AG04449 (cell line): ENCODE measurements at regions not wholly inside any gene's neighbourhood (a gene's known extent, or its start where the extent isn't known, plus 50 kb on each side); places are given as distances from the start of the nearest gene placed in this dataset.

Source experiments
- CTCF ChIA-PET: fragments of 350-600 bp; formaldehyde crosslinking; extraction: SDS; loops from one replicate; lab custom pipeline; 2021; ENCODE audit warnings: antibody characterized with exemption; lab: Yijun Ruan, JAX
- POLR2A ChIA-PET: fragments of 400-600, 350-600 bp; formaldehyde crosslinking; extraction: SDS; loops from one replicate; lab custom pipeline; 2020; ENCODE audit warnings: antibody characterized with exemption, inconsistent platforms; lab: Yijun Ruan, JAX
- DNase-seq: peaks from one replicate; pipeline ENCODE4 v3.0.0-alpha.2; 2010; ENCODE audit warnings: low read depth, low spot score
- H3K4me3 ChIP-seq: 2 replicates; pipeline ENCODE4 v1.5.1; 2011; ENCODE audit warnings: low read depth, mild to moderate bottlenecking, control low read depth, low read length
- CTCF ChIP-seq: IDR thresholded peaks from one replicate; pipeline ENCODE4 v1.5.1; 2011; ENCODE audit warnings: mild to moderate bottlenecking, moderate library complexity, low read length, control low read depth, inconsistent platforms; ENCODE audit not compliant: insufficient read depth; ENCODE audit errors: missing control alignments

GRCh38 chr11:90842681-90843080, 619.8 kb upstream of the CHORDC1 start:
- ChIA-PET POLR2A (no interaction called here), CTCF (no interaction called here)
- H3K4me3 ChIP-seq, result no peak overlapping the region
- no peak for TF ChIP-seq CTCF
- no peak for DNase-seq

GRCh38 chr11:90840071-90840470, 617.2 kb upstream of the CHORDC1 start:
- no peak for TF ChIP-seq CTCF
- CTCF ChIA-PET, result no interaction called here
- DNase-seq, result no peak
- POLR2A ChIA-PET, result no interaction called here
- H3K4me3 ChIP-seq, result no peak overlapping the region

GRCh38 chr11:90836031-90836430, 613.2 kb upstream of the CHORDC1 start:
- CTCF ChIA-PET, result no interaction called here
- no peak for TF ChIP-seq CTCF
- H3K4me3 ChIP-seq, result no peak overlapping the region
- no peak for DNase-seq
- POLR2A ChIA-PET, result no interaction called here

GRCh38 chr11:90823446-90823845, 600.6 kb upstream of the CHORDC1 start:
- ChIA-PET CTCF (no interaction called here), POLR2A (no interaction called here)
- no peak for TF ChIP-seq CTCF
- no peak for DNase-seq
- no peak overlapping the region for H3K4me3 ChIP-seq

- ChIA-PET CTCF (no interaction called here), POLR2A (no interaction called here)
- no peak for DNase-seq
- H3K4me3 ChIP-seq, result no peak overlapping the region
- TF ChIP-seq CTCF, result no peak
Measured at GRCh38 chr11:90822996-90823395, 600.1 kb upstream of the CHORDC1 start.

GRCh38 chr11:90818196-90818745, 595.4 kb upstream of the CHORDC1 start:
- POLR2A ChIA-PET, result no interaction called here
- DNase-seq, result no peak
- H3K4me3 ChIP-seq, result no peak overlapping the region
- CTCF ChIA-PET, result no interaction called here
- TF ChIP-seq CTCF, result no peak
